ENCODE measurements at regions not wholly inside any gene's neighbourhood (a gene's known extent, or its start where the extent isn't known, plus 50 kb on each side); places are given as distances from the start of the nearest gene placed in this dataset.

DNA sequence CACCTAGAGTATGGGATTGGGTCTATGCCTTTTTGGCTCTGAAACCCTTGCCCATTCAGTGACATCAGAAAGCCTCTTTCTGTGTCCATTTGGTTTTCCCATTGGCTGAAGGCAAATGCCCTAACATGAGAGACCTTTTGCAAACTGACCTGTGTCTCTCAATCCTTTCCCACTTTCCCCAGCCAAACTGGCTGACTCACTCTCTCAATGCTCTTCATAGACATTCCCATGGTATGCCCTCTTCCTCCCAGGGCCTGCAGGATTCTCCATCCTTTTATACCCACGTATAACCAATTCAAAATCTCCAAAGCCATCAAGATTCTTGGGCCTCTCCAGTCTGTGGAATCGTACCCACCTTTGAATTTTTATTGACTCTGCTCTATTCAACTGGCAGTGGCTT is 563.3 kb downstream of the GATA3 start:
- TF ChIP-seq YY1 (IDR thresholded peaks at IDR 0.05; ENCODE audit: insufficient read depth, insufficient read length) (no peak), ZNF274 (IDR thresholded peaks at IDR 0.05; ENCODE audit: low read depth, low read length) (no peak)
